GM19397 (cell line): ENCODE measurements at regions not wholly inside any gene's neighbourhood (a gene's known extent, or its start where the extent isn't known, plus 50 kb on each side); places are given as distances from the start of the nearest gene placed in this dataset.

Experiments used
- ATAC-seq: cut with Tn5 transposase; IDR thresholded peaks from one replicate; pipeline ENCODE4 v1.9.1; 2021; ENCODE audit warnings: mild to moderate bottlenecking, moderate library complexity; ENCODE audit not compliant: unreplicated experiment

GRCh38 chr4:59068722-59069418 is 1958.7 kb upstream of the IGFBP7 start:
- ATAC-seq, result no peak

- ATAC-seq, result no peak
Observed at GRCh38 chr4:59086410-59086809, 1976.2 kb upstream of the IGFBP7 start.

- ATAC-seq, result no peak
Observed at GRCh38 chr4:59091146-59092142, 1981.3 kb upstream of the IGFBP7 start.

GRCh38 chr4:59094505-59094904 is 1984.3 kb upstream of the IGFBP7 start:
- no peak for ATAC-seq

GRCh38 chr4:59102311-59102710 is 1992.1 kb upstream of the IGFBP7 start:
- ATAC-seq, result no peak

GRCh38 chr4:59120287-59120814 is 2010.2 kb upstream of the IGFBP7 start:
- no peak for ATAC-seq

GRCh38 chr4:59122626-59123025 is 2012.4 kb upstream of the IGFBP7 start:
- ATAC-seq, result no peak

- no peak for ATAC-seq
Observed at GRCh38 chr4:59126159-59126558, 2016.0 kb upstream of the IGFBP7 start.

GRCh38 chr4:59127006-59127405 is 2016.8 kb upstream of the IGFBP7 start:
- ATAC-seq, result no peak

- no peak for ATAC-seq
Observed at GRCh38 chr4:59127743-59128142, 2017.6 kb upstream of the IGFBP7 start.

- no peak for ATAC-seq
Observed at GRCh38 chr4:59135248-59135985, 2025.2 kb upstream of the IGFBP7 start.

- no peak for ATAC-seq
Observed at GRCh38 chr4:59161249-59161648, 2038.9 kb upstream of the ADGRL3 start.

- ATAC-seq, result no peak
Observed at GRCh38 chr4:59175617-59176016, 2024.5 kb upstream of the ADGRL3 start.

- ATAC-seq, result no peak
Observed at GRCh38 chr4:59179372-59179771, 2020.8 kb upstream of the ADGRL3 start.

- no peak for ATAC-seq
Observed at GRCh38 chr4:59180161-59180560, 2020.0 kb upstream of the ADGRL3 start.

GRCh38 chr4:59180969-59181368 is 2019.2 kb upstream of the ADGRL3 start:
- ATAC-seq, result no peak

- ATAC-seq, result no peak
Observed at GRCh38 chr4:59195839-59196238, 2004.3 kb upstream of the ADGRL3 start.

GRCh38 chr4:59200992-59201391 is 1999.1 kb upstream of the ADGRL3 start:
- no peak for ATAC-seq

GRCh38 chr4:59217910-59218631 is 1982.1 kb upstream of the ADGRL3 start:
- no peak for ATAC-seq

GRCh38 chr4:59222221-59222620 is 1977.9 kb upstream of the ADGRL3 start:
- ATAC-seq, result no peak
